OCI-LY7 (cell line): ENCODE measurements at regions not wholly inside any gene's neighbourhood (a gene's known extent, or its start where the extent isn't known, plus 50 kb on each side); places are given as distances from the start of the nearest gene placed in this dataset.

Experiments used
- BruUV-seq: library from RNA; stranded (reverse); fragments of 400-500 nt; replicated peaks from 2 replicates; lab custom pipeline; 2021; lab: Mats Ljungman, UMichigan
- CTCF ChIA-PET: fragments of 300-600 bp; sonication (Branson Sonifier 250); formaldehyde crosslinking; loops from one replicate; lab custom pipeline; 2022; ENCODE audit warnings: antibody characterized with exemption; ENCODE audit not compliant: unreplicated experiment; lab: Charles Lee
- POLR2A ChIA-PET: fragments of 300-600 bp; sonication (Branson Sonifier 250); formaldehyde crosslinking; loops from one replicate; lab custom pipeline; 2022; ENCODE audit warnings: antibody characterized with exemption; lab: Charles Lee
- DNase-seq: peaks from one replicate; pipeline ENCODE4 v3.0.0-alpha.2; 2015; ENCODE audit warnings: low spot score
- H2AFZ ChIP-seq: fragments of 200-600 bp; sonication (generic), shearing (Covaris generic); 2 replicates; pipeline ENCODE4 v1.6.1; 2014; ENCODE audit warnings: mild to moderate bottlenecking, antibody characterized with exemption, low read length, moderate library complexity
- H3K27ac ChIP-seq: fragments of 200-600 bp; sonication (generic); 2 replicates; pipeline ENCODE4 v1.5.1; 2014; ENCODE audit warnings: mixed run types, low read depth, mild to moderate bottlenecking, moderate library complexity, low read length, inconsistent platforms; ENCODE audit not compliant: poor library complexity, severe bottlenecking
- H3K36me3 ChIP-seq: fragments of 200-600 bp; sonication (generic); 2 replicates; pipeline ENCODE4 v1.6.1; 2014; ENCODE audit warnings: mild to moderate bottlenecking, antibody characterized with exemption, low read length, moderate library complexity, mixed read lengths; ENCODE audit not compliant: insufficient read depth
- H3K4me1 ChIP-seq: fragments of 200-600 bp; sonication (generic); 2 replicates; pipeline ENCODE4 v1.5.1; 2014; ENCODE audit warnings: mild to moderate bottlenecking, low read length; ENCODE audit not compliant: insufficient read depth, poor library complexity, severe bottlenecking
- H3K4me2 ChIP-seq: fragments of 200-600 bp; sonication (generic); 2 replicates; pipeline ENCODE4 v1.6.1; 2014; ENCODE audit warnings: mild to moderate bottlenecking, low read length
- H3K4me3 ChIP-seq: fragments of 200-600 bp; sonication (generic); 2 replicates; pipeline ENCODE4 v1.5.1; 2014; ENCODE audit warnings: mild to moderate bottlenecking, low read depth, low read length; ENCODE audit not compliant: poor library complexity, severe bottlenecking
- H3K79me2 ChIP-seq: fragments of 200-600 bp; sonication (generic); 2 replicates; pipeline ENCODE4 v1.6.1; 2016; ENCODE audit warnings: low read depth, mild to moderate bottlenecking, low read length, moderate library complexity, mixed read lengths; ENCODE audit not compliant: insufficient read depth
- H3K9me2 ChIP-seq: fragments of 200-600 bp; sonication (generic); 2 replicates; pipeline ENCODE4 v1.6.1; 2016; ENCODE audit warnings: mild to moderate bottlenecking, low read length, mixed read lengths; ENCODE audit not compliant: insufficient read depth
- H3K9me3 ChIP-seq: fragments of 200-600 bp; sonication (generic); 2 replicates; pipeline ENCODE4 v1.6.1; 2014; ENCODE audit warnings: mild to moderate bottlenecking, mixed run types, low read length, mixed read lengths
- H4K20me1 ChIP-seq: fragments of 200-600 bp; sonication (generic); 2 replicates; pipeline ENCODE4 v1.6.1; 2014; ENCODE audit warnings: mild to moderate bottlenecking, antibody characterized with exemption, low read length, moderate library complexity, mixed read lengths; ENCODE audit not compliant: insufficient read depth
- EZH2phosphoT487 ChIP-seq: fragments of 200-600 bp; sonication (generic); IDR thresholded peaks from 2 replicates; pipeline ENCODE4 v1.6.1; 2018; ENCODE audit warnings: low read depth, borderline replicate concordance, mild to moderate bottlenecking, mixed run types, antibody characterized with exemption, low read length, moderate library complexity, mixed read lengths
- intact Hi-C: fragments of 100-400 bp; cut with micrococcal nuclease; formaldehyde crosslinking; loops from one replicate; pipeline ENCODE4 v1.10.0; 2022; ENCODE audit not compliant: unreplicated experiment
- TF ChIP-seq, protein P1 (sequence below): fragments of 200-600 bp; sonication (generic); conservative IDR thresholded peaks from 2 replicates; pipeline ENCODE4 v1.5.1; 2014; ENCODE audit warnings: mild to moderate bottlenecking, antibody characterized with exemption, low read length, moderate library complexity, mixed read lengths

- H2AFZ ChIP-seq, result no peak overlapping the region
- no peaks in the 10 kb centered on the region for H3K36me3 ChIP-seq
- H3K9me3 ChIP-seq, result no peaks in the 10 kb centered on the region; the same call in 1 of the 2 replicates
- no peak overlapping the region for H3K4me2 ChIP-seq
- H3K4me3 ChIP-seq, result no peak overlapping the region
- no peak overlapping the region for H3K27ac ChIP-seq
- ChIA-PET POLR2A (interaction anchor here (0.7 to 1.7 kb wide), 4 partner anchors 11 to 55 kb away, joined by 3 to 6 read pairs (median 4); no protein-coding TSS in a partner anchor), CTCF (no interaction called here)
- H3K9me2 ChIP-seq, result no peaks in the 10 kb centered on the region
- intact Hi-C loops, result no loop called here
- H3K79me2 ChIP-seq, result no peaks in the 10 kb centered on the region
- no peaks in the 10 kb centered on the region for H4K20me1 ChIP-seq
- BruUV-seq, result no TSS peak
- no peak for TF ChIP-seq EZH2phosphoT487
- TF ChIP-seq, protein P1, sequence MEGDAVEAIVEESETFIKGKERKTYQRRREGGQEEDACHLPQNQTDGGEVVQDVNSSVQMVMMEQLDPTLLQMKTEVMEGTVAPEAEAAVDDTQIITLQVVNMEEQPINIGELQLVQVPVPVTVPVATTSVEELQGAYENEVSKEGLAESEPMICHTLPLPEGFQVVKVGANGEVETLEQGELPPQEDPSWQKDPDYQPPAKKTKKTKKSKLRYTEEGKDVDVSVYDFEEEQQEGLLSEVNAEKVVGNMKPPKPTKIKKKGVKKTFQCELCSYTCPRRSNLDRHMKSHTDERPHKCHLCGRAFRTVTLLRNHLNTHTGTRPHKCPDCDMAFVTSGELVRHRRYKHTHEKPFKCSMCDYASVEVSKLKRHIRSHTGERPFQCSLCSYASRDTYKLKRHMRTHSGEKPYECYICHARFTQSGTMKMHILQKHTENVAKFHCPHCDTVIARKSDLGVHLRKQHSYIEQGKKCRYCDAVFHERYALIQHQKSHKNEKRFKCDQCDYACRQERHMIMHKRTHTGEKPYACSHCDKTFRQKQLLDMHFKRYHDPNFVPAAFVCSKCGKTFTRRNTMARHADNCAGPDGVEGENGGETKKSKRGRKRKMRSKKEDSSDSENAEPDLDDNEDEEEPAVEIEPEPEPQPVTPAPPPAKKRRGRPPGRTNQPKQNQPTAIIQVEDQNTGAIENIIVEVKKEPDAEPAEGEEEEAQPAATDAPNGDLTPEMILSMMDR, result no peak
- no peaks in the 10 kb centered on the region for H3K4me1 ChIP-seq
- no peak for DNase-seq
These were observed 421.6 kb downstream of the SOX11 start for GRCh38 chr2:6113786-6114185.

DNA sequence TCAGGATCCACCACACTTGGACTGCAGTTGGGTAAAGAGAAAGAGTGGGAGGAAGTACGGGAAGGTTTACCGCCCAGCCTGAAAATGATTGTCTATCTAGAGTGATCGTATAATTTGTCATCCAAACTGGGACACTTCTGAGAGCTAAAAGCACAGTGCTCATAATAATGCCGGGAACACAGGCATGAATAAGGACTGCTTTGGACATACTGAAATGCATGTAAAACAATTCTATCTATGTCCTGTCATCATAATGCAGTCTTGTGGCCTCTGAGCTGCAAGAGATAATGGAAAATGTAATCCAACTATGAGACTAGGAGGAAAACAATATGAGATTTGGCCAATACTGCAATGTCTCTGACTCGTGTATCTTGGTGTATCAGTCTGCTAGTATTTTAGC is 435.5 kb downstream of the SOX11 start:
- no peaks in the 10 kb centered on the region for H3K36me3 ChIP-seq
- 0 out of 2 replicates have a peak overlapping the region, but pooled peaks have one; percentile 10 for H2AFZ ChIP-seq
- no peak overlapping the region for H3K27ac ChIP-seq
- no peaks in the 10 kb centered on the region for H3K79me2 ChIP-seq
- intact Hi-C loops, result no loop called here
- TF ChIP-seq, protein P1, result no peak
- no peak for TF ChIP-seq EZH2phosphoT487
- H4K20me1 ChIP-seq, result no peaks in the 10 kb centered on the region
- DNase-seq, result no peak
- BruUV-seq, result no TSS peak
- ChIA-PET CTCF (no interaction called here), POLR2A (interaction anchor here (1.1 to 1.2 kb wide), 2 partner anchors 14 to 216 kb away, joined by 5 read pairs; no protein-coding TSS in a partner anchor)
- no peak overlapping the region for H3K4me3 ChIP-seq
- H3K9me2 ChIP-seq, result no peaks in the 10 kb centered on the region
- no peak overlapping the region for H3K4me2 ChIP-seq
- H3K4me1 ChIP-seq, result no peaks in the 10 kb centered on the region
- no peaks in the 10 kb centered on the region for H3K9me3 ChIP-seq

DNA sequence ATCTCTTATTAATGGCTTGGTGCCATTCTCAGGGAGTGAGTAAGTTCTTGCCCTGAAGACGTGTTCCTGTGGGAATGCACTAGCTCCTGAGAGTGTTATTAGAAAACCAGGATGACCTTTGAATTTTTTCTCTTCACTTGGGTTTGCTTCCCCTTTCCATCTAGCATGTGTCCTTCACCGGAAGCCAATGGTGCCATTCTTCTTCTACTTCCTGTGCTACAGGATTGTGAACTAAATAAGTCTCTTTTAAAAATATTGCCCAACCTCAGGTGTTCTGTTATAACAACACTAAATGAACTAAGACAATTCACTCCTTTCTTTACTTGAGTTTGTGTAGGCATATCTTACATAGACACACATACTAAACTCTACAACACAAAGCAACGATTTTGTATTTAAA is 447.0 kb downstream of the SOX11 start:
- no TSS peak for BruUV-seq
- Histone ChIP-seq H3K9me2 (no peaks in the 10 kb centered on the region), H3K36me3 (peaks cover 5% of the 10 kb centered on the region; the same call in 1 of the 2 replicates), H2AFZ (peak overlapping the region; percentile 37), H3K9me3 (peaks cover 30% of the 10 kb centered on the region; the same call in 1 of the 2 replicates), H3K4me1 (peaks cover 7% of the 10 kb centered on the region), H3K4me3 (no peak overlapping the region), H3K79me2 (no peaks in the 10 kb centered on the region), H3K4me2 (no peak overlapping the region), H4K20me1 (no peaks in the 10 kb centered on the region), H3K27ac (no peak overlapping the region)
- TF ChIP-seq, protein P1, result no peak
- TF ChIP-seq EZH2phosphoT487, result no peak
- intact Hi-C loops, result loop anchor here (5.0 kb wide), 1 partner anchor 388 kb away; no protein-coding TSS in a partner anchor
- ChIA-PET POLR2A (no interaction called here), CTCF (no interaction called here)
- no peak for DNase-seq
